NCI-H526 (cell line): ENCODE measurements at regions not wholly inside any gene's neighbourhood (a gene's known extent, or its start where the extent isn't known, plus 50 kb on each side); places are given as distances from the start of the nearest gene placed in this dataset.
A peak's percentile ranks its signal among the peaks of the same experiment; 100 is the strongest.

Experiments
- DNase-seq, 2 experiments: peaks; one replicate each; lab custom pipeline; 2025; lab: John Stamatoyannopoulos, UW

GRCh38 chr3:44090036-44090435 is 151.7 kb upstream of the TOPAZ1 start:
- no peak for DNase-seq

GRCh38 chr3:44092497-44092896 is 149.2 kb upstream of the TOPAZ1 start:
- no peak for DNase-seq

GRCh38 chr3:44093531-44093930 is 148.2 kb upstream of the TOPAZ1 start:
- DNase-seq = no peak

GRCh38 chr3:44098656-44099415 is 142.8 kb upstream of the TOPAZ1 start:
- no peak for DNase-seq

- DNase-seq = no peak
These were observed 142.0 kb upstream of the TOPAZ1 start for GRCh38 chr3:44099566-44100297.

- DNase-seq = no peak
These were observed 141.4 kb upstream of the TOPAZ1 start for GRCh38 chr3:44100298-44100695.

GRCh38 chr3:44104043-44104442 is 137.6 kb upstream of the TOPAZ1 start:
- no peak for DNase-seq

GRCh38 chr3:44104668-44105321 is 136.9 kb upstream of the TOPAZ1 start:
- DNase-seq = no peak

GRCh38 chr3:44105571-44105970 is 136.1 kb upstream of the TOPAZ1 start:
- no peak for DNase-seq

- no peak for DNase-seq
These were observed 134.9 kb upstream of the TOPAZ1 start for GRCh38 chr3:44106756-44107155.

GRCh38 chr3:44108481-44108880 is 133.2 kb upstream of the TOPAZ1 start:
- DNase-seq = no peak

GRCh38 chr3:44109771-44110361 is 131.8 kb upstream of the TOPAZ1 start:
- DNase-seq = peak in 1 of 2 experiments; percentile 13

GRCh38 chr3:44110648-44111047 is 131.0 kb upstream of the TOPAZ1 start:
- DNase-seq = no peak

- DNase-seq = no peak
These were observed 130.2 kb upstream of the TOPAZ1 start for GRCh38 chr3:44111482-44111881.

GRCh38 chr3:44114142-44114541 is 127.5 kb upstream of the TOPAZ1 start:
- DNase-seq = peak in 1 of 2 experiments; percentile 65

GRCh38 chr3:44117239-44117638 is 124.4 kb upstream of the TOPAZ1 start:
- no peak for DNase-seq

- DNase-seq = no peak
These were observed 124.0 kb upstream of the TOPAZ1 start for GRCh38 chr3:44117736-44118135.

GRCh38 chr3:44120721-44121582 is 120.7 kb upstream of the TOPAZ1 start:
- DNase-seq = peak in 1 of 2 experiments; percentile 23

GRCh38 chr3:44125246-44125645 is 116.4 kb upstream of the TOPAZ1 start:
- no peak for DNase-seq

- DNase-seq = no peak
These were observed 115.8 kb upstream of the TOPAZ1 start for GRCh38 chr3:44125882-44126281.

GRCh38 chr3:44128057-44128775 is 113.5 kb upstream of the TOPAZ1 start:
- DNase-seq = no peak
